GM19372 (cell line): ENCODE measurements at regions not wholly inside any gene's neighbourhood (a gene's known extent, or its start where the extent isn't known, plus 50 kb on each side); places are given as distances from the start of the nearest gene placed in this dataset.

Experiments
- ATAC-seq: cut with Tn5 transposase; IDR thresholded peaks from one replicate; pipeline ENCODE4 v1.9.1; 2021; ENCODE audit warnings: mild to moderate bottlenecking, low read depth, moderate library complexity; ENCODE audit not compliant: unreplicated experiment

DNA sequence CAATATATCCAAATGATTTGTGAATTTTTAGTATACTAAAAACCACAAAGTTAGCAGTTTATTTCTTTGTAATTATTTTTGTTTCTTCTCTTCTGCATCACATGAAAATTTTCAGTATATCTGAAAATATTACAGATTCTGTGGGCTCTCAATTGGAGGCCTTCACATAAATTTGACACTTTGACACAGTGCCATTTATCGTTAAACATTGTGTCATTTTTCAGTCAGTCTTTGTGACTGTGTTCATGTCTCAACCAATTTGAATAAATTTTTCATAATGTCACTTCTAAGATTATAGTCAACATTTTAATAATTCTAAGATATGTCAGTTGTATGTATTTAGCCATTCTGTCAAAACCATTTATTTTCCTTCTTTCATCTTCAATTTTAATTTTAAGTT, 1303.0 kb downstream of the LRFN5 start:
- ATAC-seq = no peak

DNA sequence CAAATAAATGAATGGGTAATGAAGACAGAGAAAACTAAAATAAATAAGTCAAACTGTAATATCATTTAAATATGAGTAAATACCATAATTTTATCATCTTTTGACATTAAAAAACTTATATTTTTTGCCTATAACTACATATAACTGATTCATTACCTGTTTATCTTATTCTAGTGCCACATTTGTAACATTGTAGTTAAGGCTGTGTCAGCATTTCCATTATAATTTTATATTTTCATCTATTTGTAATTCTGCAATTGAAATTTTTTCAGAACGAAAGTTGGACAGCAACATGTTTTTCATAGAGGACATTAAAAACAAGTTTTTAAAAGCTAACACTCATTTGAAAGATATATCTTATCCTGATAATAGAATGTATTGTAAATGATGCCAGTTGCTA, 1286.5 kb downstream of the LRFN5 start:
- no peak for ATAC-seq

- no peak for ATAC-seq
These were observed 1277.4 kb downstream of the LRFN5 start for GRCh38 chr14:42884100-42884499.

GRCh38 chr14:42877716-42878115, 1271.0 kb downstream of the LRFN5 start:
- ATAC-seq = no peak

DNA sequence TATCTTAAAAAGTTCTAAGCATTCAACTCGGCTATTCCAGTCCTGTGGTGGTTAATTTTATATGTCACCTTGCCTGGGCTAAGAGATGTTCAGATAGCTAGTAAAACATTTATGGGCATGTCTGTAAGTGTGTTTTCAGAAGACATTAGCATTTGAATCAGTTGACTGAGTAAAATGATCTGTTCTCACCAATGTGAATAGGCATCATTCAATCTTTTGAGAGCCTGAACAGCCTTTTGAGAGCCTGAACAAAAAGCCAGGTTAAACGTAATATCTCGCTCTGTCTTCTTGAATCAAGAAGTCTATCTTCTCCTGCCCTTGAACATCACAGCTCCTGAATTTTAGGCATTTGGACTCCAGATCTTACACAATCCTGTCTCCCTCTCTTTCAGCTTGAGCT, 1266.1 kb downstream of the LRFN5 start:
- ATAC-seq = no peak

GRCh38 chr14:42869681-42870080, 1263.0 kb downstream of the LRFN5 start:
- ATAC-seq = no peak

DNA sequence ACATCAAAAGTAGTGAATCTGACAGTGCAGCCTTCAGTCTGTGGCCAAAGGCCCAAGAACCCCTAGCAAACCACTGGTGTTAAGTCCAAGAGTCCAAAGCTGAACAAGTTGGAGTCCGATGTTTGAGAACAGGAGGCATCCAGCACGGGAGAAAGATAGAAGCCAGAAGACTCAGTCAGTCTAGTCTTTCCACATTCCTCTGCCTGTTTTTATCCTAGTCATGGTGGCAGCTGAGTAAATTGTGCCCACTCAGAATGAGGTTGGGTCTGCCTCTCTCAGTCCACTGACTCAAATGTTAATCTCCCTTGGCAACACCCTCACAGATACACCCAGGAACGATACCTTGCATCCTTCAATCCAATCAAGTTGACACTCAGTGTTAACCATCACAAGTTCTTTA, 1255.4 kb downstream of the LRFN5 start:
- no peak for ATAC-seq

DNA sequence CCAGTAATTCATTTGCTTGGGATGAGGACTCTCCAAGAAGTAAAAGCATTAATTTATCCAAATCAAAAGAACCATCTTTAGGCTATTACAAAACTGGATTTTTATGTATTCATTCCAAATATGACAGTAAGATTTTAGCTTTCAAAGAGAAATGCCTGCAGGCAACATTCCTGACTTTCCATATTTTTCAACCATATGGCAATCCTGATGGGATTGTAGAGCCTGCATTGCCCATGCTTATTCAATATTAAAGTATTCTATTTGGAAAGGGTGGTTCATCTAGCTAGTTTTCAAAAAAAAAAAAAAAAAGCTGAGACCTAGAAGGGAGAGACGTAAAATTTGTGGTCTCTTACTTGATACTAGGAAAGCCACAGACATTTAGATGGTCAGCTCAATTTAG, 1253.7 kb downstream of the LRFN5 start:
- ATAC-seq = no peak

DNA sequence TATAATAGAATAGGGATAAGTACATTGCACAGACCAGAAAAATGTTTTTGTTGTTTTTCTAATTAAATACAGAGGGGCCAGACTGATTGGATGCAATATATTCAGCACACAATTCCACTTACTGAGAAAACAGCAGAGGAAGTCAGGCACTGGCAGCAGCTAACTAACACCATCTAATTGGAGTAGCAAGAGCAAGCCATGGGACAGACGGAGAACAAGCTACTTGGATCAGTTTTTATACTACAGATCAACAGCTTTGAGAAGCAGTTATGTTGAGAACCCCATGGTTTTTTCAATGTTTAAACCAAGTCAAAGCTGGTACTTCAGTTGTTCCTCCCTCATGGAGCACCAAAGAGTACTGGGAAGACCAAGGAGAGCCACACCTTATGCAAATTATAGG, 1249.4 kb downstream of the LRFN5 start:
- no peak for ATAC-seq

- no peak for ATAC-seq
These were observed 1248.4 kb downstream of the LRFN5 start for GRCh38 chr14:42855085-42855484.

GRCh38 chr14:42854061-42854460, 1247.4 kb downstream of the LRFN5 start:
- no peak for ATAC-seq

DNA sequence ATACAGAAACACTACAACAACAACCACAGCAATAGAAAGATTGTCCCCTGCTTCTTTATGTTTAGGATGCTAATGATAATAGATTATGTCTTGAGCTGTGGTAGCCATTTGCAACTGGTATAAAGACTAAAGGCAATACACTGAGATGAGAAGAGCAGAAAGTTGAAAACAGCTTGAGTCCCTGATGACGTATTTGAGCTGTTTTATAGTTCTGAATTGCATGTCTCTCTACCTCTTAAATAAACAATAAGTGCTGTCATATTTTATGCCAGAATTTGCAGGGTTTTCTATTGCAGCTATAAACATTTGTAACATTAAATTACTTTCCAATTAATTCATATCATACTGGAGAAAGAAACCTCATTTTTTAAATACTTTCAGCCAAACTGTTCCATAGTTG, 1242.0 kb downstream of the LRFN5 start:
- ATAC-seq = no peak

GRCh38 chr14:42814817-42815216, 1208.1 kb downstream of the LRFN5 start:
- no peak for ATAC-seq

DNA sequence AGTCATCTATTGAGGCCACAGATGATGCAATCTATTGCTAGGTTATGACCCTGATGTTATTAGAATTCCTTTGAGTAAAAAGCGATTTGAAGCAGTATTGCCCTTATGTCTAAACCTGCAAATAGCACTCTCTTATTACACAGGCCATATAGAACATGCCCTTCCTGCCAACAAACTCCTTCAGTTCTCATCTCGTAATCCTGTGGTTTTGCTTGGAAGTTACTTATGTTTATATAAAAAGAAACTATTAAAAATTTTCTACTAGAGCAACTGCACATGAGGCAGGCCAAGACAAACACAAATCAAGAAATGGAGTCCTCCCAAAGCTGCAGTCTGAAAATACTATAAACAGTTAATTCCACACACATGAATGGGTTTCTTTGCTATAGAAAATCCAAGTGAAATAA, 1200.2 kb downstream of the LRFN5 start:
- ATAC-seq = no peak

DNA sequence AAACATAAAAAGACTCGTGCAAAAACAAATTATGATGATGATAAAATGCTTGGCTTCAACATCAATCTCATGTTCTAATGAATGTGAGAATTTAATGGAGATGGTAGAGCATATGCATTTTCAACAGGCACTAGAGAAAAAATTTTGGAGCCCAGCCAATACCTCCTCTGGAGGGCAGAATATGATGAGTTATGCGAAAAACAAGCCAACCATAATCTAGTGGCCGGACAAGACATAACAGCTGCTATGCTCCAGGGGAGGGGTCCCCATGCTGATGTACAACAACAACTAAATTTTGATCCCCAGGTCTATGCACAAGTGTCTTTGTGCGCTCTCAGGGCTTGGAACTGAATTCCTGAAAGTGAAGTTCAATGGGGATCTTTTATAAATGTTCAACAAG, 1197.5 kb downstream of the LRFN5 start:
- ATAC-seq = no peak

- no peak for ATAC-seq
These were observed 1195.7 kb downstream of the LRFN5 start for GRCh38 chr14:42802346-42802745.

DNA sequence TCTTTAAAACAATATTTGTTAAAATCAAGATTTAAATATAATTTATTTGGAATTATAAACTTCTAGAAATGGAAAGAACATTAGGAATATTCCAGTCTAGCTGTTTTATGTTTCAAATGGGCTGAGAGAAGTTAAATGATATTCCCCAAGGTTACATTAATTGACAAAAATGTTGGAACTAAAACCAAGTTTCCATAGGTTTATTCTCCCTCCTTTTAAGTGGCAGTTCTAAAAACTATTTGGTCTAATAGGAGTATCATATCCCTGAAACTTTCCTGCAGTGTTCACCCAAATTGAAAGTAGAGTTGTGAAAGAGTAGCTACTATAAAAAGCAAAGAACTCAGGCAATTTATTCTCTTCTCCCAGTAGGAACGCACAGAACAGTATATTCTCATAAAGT, 1185.5 kb downstream of the LRFN5 start:
- ATAC-seq = no peak

- no peak for ATAC-seq
These were observed 1176.1 kb downstream of the LRFN5 start for GRCh38 chr14:42782754-42783153.

- no peak for ATAC-seq
These were observed 1172.3 kb downstream of the LRFN5 start for GRCh38 chr14:42778984-42779383.

GRCh38 chr14:42750771-42751170, 1144.1 kb downstream of the LRFN5 start:
- no peak for ATAC-seq

- ATAC-seq = no peak
These were observed 1135.4 kb downstream of the LRFN5 start for GRCh38 chr14:42742084-42742483.

DNA sequence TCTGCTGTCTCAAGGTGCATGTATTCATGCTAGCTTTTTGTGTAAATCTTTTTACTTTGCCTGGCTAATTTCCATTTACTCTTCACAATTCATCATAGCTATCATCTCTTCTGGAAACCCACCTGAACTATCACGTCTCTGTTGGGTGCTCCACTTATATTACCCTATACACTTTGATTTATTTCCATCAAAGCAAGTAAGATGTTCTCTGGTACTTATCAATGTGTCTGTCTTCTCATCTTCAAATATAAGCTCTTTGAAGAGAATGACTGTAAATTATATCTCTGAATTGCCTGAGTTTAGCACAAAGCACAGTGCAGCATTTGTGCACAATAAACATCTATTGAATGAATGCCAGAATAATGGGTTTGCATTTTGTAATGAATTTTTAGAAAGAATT, 1129.7 kb downstream of the LRFN5 start:
- ATAC-seq = no peak

DNA sequence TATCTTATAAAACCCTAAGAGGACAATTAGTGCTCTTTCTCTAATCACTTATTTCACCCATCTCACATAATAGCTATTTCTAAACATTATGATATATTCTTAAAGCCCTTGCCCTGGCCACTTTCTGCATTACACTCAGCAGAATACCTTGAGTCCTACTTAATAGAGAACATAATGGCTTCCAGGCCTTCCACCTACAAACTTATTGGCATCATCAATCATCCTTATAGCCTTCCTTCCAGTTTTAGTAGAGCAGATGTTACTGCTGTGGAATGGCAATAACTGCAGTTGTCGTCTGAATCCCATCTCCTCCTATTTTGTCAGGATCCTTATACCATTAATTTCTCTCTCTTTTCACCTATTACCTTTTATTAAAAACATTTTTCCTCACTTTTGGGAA, 1127.4 kb downstream of the LRFN5 start:
- ATAC-seq = no peak

DNA sequence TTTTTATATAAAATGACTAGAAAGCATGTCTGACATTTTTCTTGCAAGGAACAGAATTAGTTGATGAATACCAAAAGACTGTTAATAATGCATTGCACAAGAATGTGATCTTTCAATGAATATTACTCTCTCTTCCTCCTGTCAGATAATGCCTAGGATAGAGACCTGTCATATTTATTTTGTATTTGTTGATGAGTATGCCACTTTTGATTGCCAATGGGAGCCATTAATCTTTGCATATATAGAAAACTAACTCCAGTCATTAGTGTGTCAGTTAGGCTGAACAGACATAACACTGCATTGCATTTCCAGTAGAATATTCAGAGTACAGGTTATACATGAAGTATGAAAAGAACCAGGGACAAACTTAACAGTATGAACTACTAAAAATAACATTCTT, 1125.3 kb downstream of the LRFN5 start:
- ATAC-seq = no peak
